Erythroblast (primary cell): ENCODE measurements at regions not wholly inside any gene's neighbourhood (a gene's known extent, or its start where the extent isn't known, plus 50 kb on each side); places are given as distances from the start of the nearest gene placed in this dataset.

Source experiments
- DNase-seq, 2 experiments: peaks; one replicate each; lab custom pipeline; 2025; lab: John Stamatoyannopoulos, UW
- GATA1 ChIP-seq: IDR thresholded peaks from 2 replicates; pipeline ENCODE4 v1.6.1; 2011; ENCODE audit warnings: low read depth, mild to moderate bottlenecking, control low read depth, low read length, moderate library complexity
- POLR2A ChIP-seq: IDR thresholded peaks from 2 replicates; pipeline ENCODE4 v1.6.1; 2011; ENCODE audit warnings: mild to moderate bottlenecking, low read length

DNA sequence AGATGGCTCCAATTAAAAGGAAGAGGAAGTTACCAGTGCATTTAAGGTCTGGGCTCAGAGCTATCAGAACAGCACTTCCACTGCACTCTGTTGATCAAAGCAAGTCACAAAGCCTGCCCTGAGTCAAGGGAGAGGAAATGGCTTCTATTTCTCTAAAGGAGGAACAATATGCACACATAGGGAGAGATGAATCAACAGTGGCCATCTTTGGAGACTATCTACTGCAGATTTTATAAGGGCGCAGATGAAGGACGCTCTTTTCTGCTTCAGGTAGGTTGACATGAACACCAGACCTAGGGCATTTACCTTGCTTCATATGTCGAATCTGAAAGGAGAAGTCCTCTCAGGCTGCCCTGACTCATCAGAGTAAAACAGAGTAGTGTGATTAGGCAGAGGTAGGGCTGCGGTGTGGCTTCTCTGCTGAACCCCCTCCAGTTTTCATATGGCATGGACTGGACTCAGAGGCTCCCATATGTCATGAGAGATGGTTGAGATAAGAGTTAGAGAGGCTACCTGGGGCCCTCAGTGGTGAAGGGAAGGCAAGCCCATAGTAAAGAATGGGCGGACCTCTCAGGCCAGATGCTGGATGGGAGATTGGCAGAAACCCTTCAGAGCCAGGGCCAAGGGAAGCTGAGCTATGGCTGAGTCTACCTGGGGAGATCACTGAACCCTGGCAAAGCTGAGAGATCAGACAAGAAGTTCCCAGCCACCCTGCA is 84.4 kb downstream of the ARF6 start:
- TF ChIP-seq GATA1: no peak
- no peak for TF ChIP-seq POLR2A
- DNase-seq: no peak

DNA sequence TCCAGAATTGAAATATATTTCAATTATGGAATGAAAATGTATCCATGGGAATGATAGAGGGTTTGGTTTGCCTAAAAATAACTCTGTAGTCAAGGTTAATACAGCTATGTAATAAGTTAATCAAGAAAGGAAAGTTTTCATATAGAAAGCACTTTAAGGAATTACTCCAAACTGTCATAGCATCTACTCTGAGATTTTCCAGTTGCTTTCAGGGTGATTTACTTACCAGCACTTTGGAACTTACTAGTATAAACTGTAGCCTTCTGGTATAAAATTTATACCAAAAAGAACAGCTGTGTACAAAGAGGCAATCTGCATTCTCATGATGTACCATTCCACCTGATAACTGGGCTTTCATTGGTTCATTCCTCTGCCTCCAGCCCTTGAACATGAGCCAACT is 87.1 kb downstream of the ARF6 start:
- TF ChIP-seq GATA1 (no peak), POLR2A (no peak)
- no peak for DNase-seq

DNA sequence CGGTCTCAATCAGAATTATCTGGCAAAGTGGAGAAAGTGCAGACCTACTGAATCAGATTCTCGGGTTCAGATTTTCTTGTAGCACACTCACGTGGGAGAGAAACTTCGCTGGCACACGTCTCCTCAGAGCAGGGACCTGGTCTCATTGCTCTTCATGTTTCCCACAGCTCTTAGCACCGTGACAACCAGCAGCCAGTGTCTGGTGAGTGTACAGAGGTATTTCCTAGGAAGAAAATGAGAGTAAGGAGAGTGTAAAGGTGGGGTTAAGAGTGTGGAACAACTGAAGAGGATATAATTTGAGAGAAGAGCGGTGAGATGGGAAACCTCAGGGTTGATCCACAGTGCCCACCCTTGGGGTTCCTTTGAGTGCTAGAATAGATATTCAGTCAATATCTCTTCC is 89.2 kb downstream of the ARF6 start:
- TF ChIP-seq GATA1 (no peak), POLR2A (no peak)

DNA sequence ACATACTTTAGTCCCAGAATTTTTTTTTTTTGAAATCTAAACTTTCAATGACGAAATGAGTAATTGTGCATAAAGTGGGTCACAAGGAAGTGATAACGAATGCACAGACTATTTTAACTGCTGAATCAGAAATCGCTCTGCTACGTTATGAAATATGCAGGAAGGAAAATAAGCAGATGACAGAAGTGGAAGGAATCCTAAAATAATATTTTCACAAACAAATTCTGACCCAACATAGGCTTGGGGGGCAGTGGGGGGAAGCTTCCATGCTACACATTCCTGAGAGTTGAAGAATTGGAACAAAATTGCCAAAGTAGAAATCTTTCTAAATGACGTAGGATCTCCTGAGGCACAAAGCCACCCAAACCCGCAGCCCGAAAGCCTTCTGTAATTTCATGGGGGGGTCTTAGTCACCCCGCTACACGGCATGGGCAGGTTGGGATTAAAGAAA is 89.6 kb downstream of the ARF6 start:
- no peak for TF ChIP-seq POLR2A
- no peak for DNase-seq

More for the DNA sequence above, 89.2 kb downstream of the ARF6 start:
- DNase-seq: no peak

DNA sequence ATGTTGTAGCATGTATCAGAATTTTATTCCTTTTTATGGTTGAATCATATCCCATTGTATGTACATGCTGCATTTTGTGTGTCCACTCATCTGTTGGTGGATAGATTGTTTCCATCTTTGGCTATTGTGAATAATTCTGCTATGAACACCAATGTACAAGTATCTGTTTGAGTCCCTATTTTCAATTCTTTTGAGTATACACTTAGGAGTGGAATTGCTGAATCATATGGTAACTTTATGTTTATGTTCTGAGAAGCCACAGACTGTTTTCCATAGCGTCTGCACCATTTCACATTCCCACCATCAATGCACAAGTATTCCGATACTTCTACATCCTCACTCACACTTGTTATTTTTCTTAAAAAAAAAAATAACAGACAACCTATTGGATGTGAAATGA is 91.5 kb downstream of the ARF6 start:
- no peak for DNase-seq
- TF ChIP-seq GATA1: no peak
- no peak for TF ChIP-seq POLR2A

DNA sequence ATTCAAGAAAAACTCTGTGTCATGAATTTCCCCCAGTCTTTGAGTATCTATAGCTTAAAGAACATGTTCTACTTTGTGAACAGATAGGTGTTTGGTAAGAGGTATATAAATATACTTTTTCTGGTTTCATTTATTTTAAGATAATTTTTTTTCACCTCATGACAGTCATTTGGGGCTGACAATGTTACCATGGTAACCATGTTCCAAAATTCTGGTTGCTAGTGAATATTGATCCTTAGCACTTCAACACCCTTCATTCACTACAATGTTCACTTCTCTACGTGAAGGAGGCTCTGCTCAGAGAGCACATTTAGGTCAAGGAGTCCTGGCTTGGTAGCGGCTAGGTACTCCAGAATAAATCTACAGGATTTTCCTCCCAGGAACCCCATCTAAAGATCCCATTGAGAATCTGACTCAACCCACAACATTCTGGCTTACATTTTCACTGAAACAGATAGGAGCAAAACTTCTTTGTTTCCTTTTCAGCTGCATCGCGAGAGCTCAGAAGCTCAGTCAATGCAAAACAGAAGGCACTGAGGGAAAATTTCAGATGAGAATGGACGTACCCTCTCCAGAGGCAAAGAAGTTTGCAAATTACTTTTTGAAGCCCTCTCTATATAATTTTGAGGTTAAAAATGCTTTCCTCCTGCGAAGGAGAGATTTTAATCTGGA is 93.6 kb downstream of the ARF6 start:
- DNase-seq: no peak
- TF ChIP-seq POLR2A (no peak), GATA1 (no peak)

DNA sequence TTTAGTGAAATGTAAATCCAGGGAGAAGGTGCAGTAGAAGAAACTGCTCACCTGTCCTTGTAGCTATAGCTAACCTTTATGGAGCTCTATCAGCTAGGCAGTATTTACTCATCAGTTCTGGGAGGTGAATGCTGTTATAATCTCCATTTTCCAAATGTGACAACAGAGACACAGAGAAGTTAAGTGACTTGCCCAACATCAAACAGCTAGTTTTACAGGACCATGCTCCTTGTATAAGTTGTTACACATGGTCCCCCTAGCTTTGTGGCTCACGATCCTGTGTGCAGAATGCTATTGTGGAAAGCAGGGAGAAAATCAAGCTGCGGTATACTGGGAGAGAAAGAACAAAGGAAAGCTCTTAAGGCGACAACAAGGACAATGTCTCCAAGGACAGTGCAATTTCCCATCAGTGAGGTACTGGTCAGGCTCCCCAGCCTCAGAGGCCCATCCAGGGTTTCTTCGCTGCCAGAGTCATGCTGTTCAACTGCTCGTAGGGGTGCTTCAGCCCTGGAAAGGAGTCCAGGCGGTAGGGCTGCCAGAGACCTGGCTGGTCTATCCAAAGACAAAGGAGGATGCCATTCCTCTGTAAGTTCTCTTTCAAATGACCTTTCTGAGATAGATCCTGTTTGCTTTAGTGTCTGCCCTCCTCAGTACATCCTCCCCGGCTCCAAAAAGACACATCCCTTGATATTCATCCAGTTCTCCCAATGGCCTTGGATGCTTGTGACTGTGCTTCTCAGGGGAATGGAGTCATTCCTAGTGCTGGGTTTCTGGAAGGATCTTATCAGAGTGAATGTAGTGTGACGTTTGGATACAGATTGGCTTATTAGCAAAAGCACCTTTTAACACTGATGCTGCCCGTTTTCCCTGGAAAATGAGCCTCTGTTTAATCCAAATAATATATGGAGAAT is 95.5 kb downstream of the ARF6 start:
- no peak for DNase-seq
- TF ChIP-seq GATA1: no peak
- TF ChIP-seq POLR2A: no peak

DNA sequence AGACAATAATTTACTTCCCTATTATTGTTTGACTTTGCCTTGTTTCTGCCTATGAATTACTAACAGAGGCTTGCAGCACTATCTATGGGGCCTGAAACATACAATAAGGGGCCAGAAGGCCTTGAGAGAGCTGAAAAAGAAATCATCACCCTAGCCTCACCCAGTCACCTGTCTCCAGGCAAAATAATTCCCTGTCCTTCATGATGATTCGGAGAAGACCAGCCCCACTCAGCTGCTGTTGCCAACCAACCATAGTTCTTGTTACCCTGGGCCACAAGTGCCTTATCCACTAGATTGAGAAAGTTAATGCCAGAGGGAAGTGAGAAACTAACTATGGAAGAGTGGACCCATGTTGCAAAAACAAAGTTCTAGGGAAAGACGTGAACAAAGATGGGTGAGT is 97.1 kb downstream of the ARF6 start:
- TF ChIP-seq GATA1 (no peak), POLR2A (no peak)
- DNase-seq: no peak

DNA sequence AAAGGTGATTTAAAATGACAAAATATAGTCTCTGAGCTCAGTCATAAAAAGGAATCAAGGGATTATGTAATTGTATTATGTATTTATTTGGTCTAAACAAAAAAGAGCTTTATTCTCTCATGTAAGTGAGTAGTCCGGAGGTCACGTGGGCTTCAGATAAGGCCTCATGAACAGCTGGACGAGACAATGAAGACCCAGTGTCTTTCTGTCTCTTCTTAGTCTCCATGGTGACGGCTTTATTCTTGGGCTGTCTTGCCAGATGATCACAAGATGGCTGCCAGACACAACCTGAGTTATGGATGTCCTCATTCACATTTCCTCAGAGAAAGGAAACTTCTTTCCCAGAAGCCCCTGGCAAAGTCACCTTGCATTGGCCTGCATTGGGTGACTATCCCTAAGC is 98.6 kb downstream of the ARF6 start:
- DNase-seq: no peak
- TF ChIP-seq GATA1 (no peak), POLR2A (no peak)

DNA sequence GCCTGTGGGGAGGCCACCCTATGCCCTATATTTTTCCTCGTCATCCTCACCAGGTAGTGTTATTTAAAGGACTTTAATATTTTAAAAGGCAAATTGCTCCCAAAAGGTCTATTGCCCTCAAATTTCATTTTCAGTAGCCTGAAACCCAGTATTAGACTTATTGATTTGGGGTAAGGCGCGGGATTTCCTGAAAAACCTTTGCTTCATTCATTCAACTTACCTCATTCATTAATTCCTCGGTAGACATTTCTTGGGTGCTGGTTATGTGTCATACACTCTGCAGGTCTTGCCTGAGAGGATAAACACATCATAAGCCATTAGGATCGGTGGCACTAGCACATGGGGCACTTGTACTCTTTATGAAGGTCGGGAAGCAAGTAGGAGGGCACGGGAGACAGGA is 99.2 kb downstream of the ARF6 start:
- no peak for TF ChIP-seq POLR2A
- TF ChIP-seq GATA1: no peak
- no peak for DNase-seq

DNA sequence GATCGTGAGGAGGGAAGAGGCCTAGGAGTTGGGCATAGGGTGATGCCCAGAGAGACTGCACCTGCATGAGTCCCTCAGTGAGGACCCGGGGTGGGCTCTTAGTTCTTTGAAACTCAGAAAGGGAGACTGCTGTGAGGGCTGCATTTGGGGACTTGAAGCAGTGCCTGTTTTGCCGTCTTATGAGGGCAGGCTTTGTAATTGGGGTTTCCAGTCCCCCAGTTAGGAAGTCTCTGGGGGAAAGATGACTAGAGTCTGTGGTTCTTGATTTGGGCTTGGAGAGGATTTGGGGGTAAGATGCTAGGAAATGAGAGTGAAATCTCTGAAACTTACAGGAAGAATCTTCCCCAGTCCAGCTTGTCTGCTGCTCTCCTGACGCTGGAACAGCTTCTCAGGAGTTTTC is 99.6 kb downstream of the ARF6 start:
- no peak for DNase-seq
- TF ChIP-seq GATA1: no peak
- TF ChIP-seq POLR2A: no peak

DNA sequence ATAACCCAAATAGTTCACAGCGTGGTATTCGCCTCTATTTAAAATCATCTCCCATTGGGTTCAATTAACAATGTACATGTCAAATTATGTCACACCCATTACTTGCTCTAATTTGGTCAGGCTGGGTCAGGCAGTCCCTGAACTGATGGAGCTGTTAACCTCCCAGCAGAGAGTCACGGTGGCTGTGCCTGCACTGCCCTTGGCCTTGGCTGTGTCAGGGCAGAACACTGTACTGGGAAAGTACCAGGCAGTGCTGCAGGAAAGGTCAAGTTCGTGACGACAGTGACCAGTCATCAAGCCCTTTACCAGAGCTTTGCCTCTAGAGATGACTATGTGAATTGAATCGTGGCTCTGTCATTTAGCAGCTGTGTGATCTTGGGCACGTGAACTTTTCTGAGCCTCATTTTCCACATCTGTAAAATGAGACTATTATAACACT is 100.0 kb downstream of the ARF6 start:
- TF ChIP-seq GATA1 (no peak), POLR2A (no peak)
- DNase-seq: no peak

DNA sequence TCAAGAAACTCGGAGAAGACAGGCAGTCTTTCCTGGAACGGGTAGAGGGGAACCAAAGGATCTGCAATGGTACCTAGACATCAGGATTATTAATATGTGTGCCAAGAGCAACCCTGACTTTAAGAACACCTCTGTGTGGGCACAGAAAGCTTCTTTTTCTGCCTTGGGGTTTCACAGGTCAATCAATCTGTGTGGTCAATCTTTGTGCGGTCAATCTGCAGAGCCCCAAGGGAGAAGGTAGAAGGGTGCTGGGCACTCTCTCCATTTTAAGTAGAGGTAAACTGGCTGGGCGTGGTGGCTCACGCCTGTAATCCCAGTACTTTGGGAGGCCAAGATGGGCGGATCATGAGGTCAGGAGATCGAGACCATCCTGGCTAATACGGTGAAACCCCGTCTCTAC is 100.7 kb downstream of the ARF6 start:
- DNase-seq: no peak
- no peak for TF ChIP-seq POLR2A
- no peak for TF ChIP-seq GATA1
